ENCODE measurements at regions not wholly inside any gene's neighbourhood (a gene's known extent, or its start where the extent isn't known, plus 50 kb on each side); places are given as distances from the start of the nearest gene placed in this dataset.
"Not testable (repeated sequence)": the region's sequence is repeated elsewhere in the genome, so short reads cannot be mapped to it uniquely, and the experiment has no call there.

DNA sequence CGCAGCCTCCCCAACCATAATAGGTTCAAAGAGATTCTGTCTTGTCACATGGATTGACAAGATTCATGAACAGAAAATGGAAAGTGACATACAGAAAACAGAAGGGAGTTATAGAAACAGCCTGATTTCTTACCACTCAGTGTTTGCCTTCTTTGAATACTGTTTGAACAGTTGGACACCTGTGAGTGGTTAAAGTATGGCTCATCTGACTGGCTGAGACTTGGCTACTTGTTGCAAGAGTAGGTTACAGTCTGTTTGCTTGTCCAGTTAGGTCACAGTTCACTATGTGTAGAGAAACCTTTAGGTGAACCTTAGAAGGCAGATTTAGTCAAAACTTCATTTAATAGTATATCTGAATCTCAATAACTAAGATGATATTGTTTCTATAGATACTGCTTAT is 1003.9 kb upstream of the EPHA6 start:
- H3K36me3 ChIP-seq (ENCODE audit: control insufficient read depth, insufficient read depth, low read length), result no peaks in the 10 kb centered on the region

GRCh38 chr3:95813244-95813643 is 1001.1 kb upstream of the EPHA6 start:
- no peak overlapping the region for H3K27ac ChIP-seq (ENCODE audit: low read length)
- H3K4me1 ChIP-seq (ENCODE audit: control insufficient read depth, insufficient read depth, low read length), result no peaks in the 10 kb centered on the region
- DNase-seq, result no peak
- no peaks in the 10 kb centered on the region for H3K9me3 ChIP-seq (replicated peaks; ENCODE audit: control insufficient read depth, low read depth, low read length)
- H3K27me3 ChIP-seq (ENCODE audit: control insufficient read depth, insufficient read depth, low read length), result no peaks in the 10 kb centered on the region
- WGBS (ENCODE audit: insufficient coverage), result 100% methylated on average over 1 of the region's 2 CpGs
- H3K36me3 ChIP-seq (ENCODE audit: control insufficient read depth, insufficient read depth, low read length), result no peaks in the 10 kb centered on the region
- H3K4me3 ChIP-seq (ENCODE audit: low read length), result no peak overlapping the region

More for the DNA sequence above, 1003.9 kb upstream of the EPHA6 start:
- Histone ChIP-seq H3K27me3 (ENCODE audit: control insufficient read depth, insufficient read depth, low read length) (no peaks in the 10 kb centered on the region), H3K4me3 (ENCODE audit: low read length) (no peak overlapping the region), H3K9me3 (replicated peaks; ENCODE audit: control insufficient read depth, low read depth, low read length) (no peaks in the 10 kb centered on the region), H3K4me1 (ENCODE audit: control insufficient read depth, insufficient read depth, low read length) (no peaks in the 10 kb centered on the region), H3K27ac (ENCODE audit: low read length) (no peak overlapping the region)
- WGBS (ENCODE audit: insufficient coverage), result no CpG with 5 or more reads among the region's 1 CpG
- no peak for DNase-seq

DNA sequence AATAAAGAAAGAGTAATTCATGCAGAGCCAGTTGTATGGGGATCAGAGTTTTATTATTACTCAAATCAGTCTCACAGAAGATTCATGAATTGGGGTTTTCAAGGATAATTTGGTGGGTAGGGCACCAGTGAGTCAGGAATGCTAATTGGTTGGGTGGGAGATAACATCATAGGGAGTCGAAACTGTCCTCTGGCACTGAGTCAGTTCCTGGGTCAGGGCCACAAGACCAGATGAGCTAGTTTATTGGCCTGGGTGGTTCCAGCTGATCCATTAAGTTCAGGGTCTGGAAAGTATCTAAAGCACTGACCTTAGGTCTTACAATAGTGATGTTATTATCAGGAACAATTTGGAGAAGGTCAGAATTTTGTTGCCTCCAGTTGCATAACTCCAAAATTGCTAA is 998.6 kb upstream of the EPHA6 start:
- Histone ChIP-seq H3K9me3 (replicated peaks; ENCODE audit: control insufficient read depth, low read depth, low read length) (no peaks in the 10 kb centered on the region), H3K27me3 (ENCODE audit: control insufficient read depth, insufficient read depth, low read length) (no peaks in the 10 kb centered on the region), H3K36me3 (ENCODE audit: control insufficient read depth, insufficient read depth, low read length) (no peaks in the 10 kb centered on the region), H3K4me1 (ENCODE audit: control insufficient read depth, insufficient read depth, low read length) (no peaks in the 10 kb centered on the region), H3K27ac (ENCODE audit: low read length) (no peak overlapping the region), H3K4me3 (ENCODE audit: low read length) (no peak overlapping the region)
- 38% methylated on average over 1 of the region's 1 CpG for WGBS (ENCODE audit: insufficient coverage)
- no peak for DNase-seq

DNA sequence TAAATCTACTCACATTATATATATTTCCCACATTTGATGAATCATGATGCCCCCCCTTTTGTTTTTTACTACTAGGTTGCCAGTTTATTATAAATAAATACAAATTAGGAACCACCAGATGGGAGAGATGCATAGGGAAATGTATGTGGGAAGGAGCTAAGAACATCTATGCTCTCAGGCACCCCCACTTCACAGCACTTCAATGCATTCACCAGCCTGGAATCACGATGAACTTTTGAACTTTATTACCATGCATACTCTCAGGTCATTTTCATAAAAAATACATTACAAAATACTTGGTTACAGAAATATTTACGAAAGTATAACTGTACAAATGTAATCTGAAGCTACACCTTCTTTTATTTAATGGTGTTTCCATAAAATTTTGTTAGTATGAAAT is 988.0 kb upstream of the EPHA6 start:
- no peaks in the 10 kb centered on the region for H3K27me3 ChIP-seq (ENCODE audit: control insufficient read depth, insufficient read depth, low read length)
- DNase-seq, result no peak
- no peaks in the 10 kb centered on the region for H3K9me3 ChIP-seq (replicated peaks; ENCODE audit: control insufficient read depth, low read depth, low read length)
- no CpG with 5 or more reads among the region's 2 CpGs for WGBS (ENCODE audit: insufficient coverage)
- no peaks in the 10 kb centered on the region for H3K4me1 ChIP-seq (ENCODE audit: control insufficient read depth, insufficient read depth, low read length)
- H3K27ac ChIP-seq (ENCODE audit: low read length), result no peak overlapping the region
- no peak overlapping the region for H3K4me3 ChIP-seq (ENCODE audit: low read length)
- H3K36me3 ChIP-seq (ENCODE audit: control insufficient read depth, insufficient read depth, low read length), result no peaks in the 10 kb centered on the region

- DNase-seq, result no peak
- Histone ChIP-seq H3K9me3 (replicated peaks; ENCODE audit: control insufficient read depth, low read depth, low read length) (peaks cover 8% of the 10 kb centered on the region), H3K4me1 (ENCODE audit: control insufficient read depth, insufficient read depth, low read length) (no peaks in the 10 kb centered on the region), H3K27me3 (ENCODE audit: control insufficient read depth, insufficient read depth, low read length) (no peaks in the 10 kb centered on the region), H3K27ac (ENCODE audit: low read length) (no peak overlapping the region), H3K36me3 (ENCODE audit: control insufficient read depth, insufficient read depth, low read length) (no peaks in the 10 kb centered on the region), H3K4me3 (ENCODE audit: low read length) (no peak overlapping the region)
These were observed 982.2 kb upstream of the EPHA6 start for GRCh38 chr3:95832146-95832545.

DNA sequence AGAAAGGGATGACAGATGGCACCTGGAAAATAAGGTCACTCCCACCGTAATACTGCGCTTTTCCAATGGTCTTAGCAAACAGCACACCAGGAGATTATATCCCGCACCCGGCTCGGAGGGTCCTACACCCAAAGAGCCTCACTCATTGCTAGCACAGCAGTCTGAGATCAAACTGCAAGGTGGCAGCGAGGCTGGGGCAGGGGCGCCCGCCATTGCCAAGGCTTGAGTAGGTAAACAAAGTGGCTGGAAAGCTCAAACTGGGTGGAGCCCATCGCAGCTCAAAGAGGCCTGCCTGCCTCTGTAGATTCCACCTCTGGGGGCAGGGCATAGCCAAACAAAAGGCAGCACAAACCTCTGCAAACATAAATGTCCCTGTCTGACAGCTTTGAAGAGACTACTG is 953.8 kb upstream of the EPHA6 start:
- not testable (repeated sequence) for DNase-seq
- 100% methylated on average over 1 of the region's 9 CpGs for WGBS (ENCODE audit: insufficient coverage)

GRCh38 chr3:95883801-95884200 is 930.6 kb upstream of the EPHA6 start:
- 100% methylated on average over 1 of the region's 1 CpG for WGBS (ENCODE audit: insufficient coverage)
- DNase-seq, result no peak
- H3K36me3 ChIP-seq (ENCODE audit: control insufficient read depth, insufficient read depth, low read length), result no peaks in the 10 kb centered on the region
- H3K27me3 ChIP-seq (ENCODE audit: control insufficient read depth, insufficient read depth, low read length), result no peaks in the 10 kb centered on the region
- no peaks in the 10 kb centered on the region for H3K9me3 ChIP-seq (replicated peaks; ENCODE audit: control insufficient read depth, low read depth, low read length)
- H3K4me1 ChIP-seq (ENCODE audit: control insufficient read depth, insufficient read depth, low read length), result no peaks in the 10 kb centered on the region
- H3K4me3 ChIP-seq (ENCODE audit: low read length), result no peak overlapping the region
- H3K27ac ChIP-seq (ENCODE audit: low read length), result no peak overlapping the region

More for the DNA sequence above, 953.8 kb upstream of the EPHA6 start:
- H3K27ac ChIP-seq (ENCODE audit: low read length); H3K4me3 ChIP-seq (ENCODE audit: low read length); H3K36me3 ChIP-seq (ENCODE audit: control insufficient read depth, insufficient read depth, low read length); H3K4me1 ChIP-seq (ENCODE audit: control insufficient read depth, insufficient read depth, low read length); H3K9me3 ChIP-seq (replicated peaks; ENCODE audit: control insufficient read depth, low read depth, low read length); H3K27me3 ChIP-seq (ENCODE audit: control insufficient read depth, insufficient read depth, low read length): not testable (repeated sequence)

DNA sequence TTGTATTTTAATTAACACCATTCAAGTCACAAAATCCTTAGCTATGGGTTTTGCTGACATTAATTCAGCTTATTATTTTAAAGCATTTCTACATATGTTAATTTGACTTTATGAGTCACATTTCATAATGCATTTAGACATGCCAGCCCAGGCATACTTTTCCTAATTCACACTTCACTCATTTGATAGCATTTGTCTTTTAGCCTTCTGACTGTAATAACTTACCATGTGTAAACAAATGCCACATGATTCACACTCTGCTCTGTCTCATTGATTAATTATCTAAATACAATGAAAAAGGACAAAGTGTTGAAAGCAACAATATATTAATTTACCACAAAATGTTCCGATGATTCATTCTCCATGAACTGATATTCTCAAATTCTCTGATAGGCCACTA is 927.8 kb upstream of the EPHA6 start:
- H3K4me1 ChIP-seq (ENCODE audit: control insufficient read depth, insufficient read depth, low read length), result no peaks in the 10 kb centered on the region
- H3K9me3 ChIP-seq (replicated peaks; ENCODE audit: control insufficient read depth, low read depth, low read length), result no peaks in the 10 kb centered on the region
- DNase-seq, result no peak
- no peaks in the 10 kb centered on the region for H3K36me3 ChIP-seq (ENCODE audit: control insufficient read depth, insufficient read depth, low read length)
- no peak overlapping the region for H3K4me3 ChIP-seq (ENCODE audit: low read length)
- no peak overlapping the region for H3K27ac ChIP-seq (ENCODE audit: low read length)
- no peaks in the 10 kb centered on the region for H3K27me3 ChIP-seq (ENCODE audit: control insufficient read depth, insufficient read depth, low read length)
- no CpG with 5 or more reads among the region's 1 CpG for WGBS (ENCODE audit: insufficient coverage)

DNA sequence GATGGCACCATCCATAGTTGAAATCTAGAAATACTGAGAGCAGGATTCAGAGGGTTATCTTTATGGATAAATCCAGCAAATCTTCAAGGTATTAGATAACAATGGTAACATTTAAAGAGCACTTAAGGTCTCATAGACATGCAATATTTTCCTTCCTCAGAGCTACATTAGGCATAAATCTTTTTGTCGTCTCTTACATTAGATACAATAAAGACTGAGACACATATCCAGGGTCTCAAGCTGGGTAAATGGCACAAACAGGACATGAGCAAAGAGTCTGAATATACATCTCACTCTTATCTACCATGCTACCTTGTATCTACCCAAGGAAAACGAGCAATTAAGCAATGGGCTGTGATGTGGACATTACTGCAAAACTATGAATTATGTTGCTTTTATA is 927.3 kb upstream of the EPHA6 start:
- no peak for DNase-seq
- H3K27ac ChIP-seq (ENCODE audit: low read length), result no peak overlapping the region
- H3K4me1 ChIP-seq (ENCODE audit: control insufficient read depth, insufficient read depth, low read length), result no peaks in the 10 kb centered on the region
- no peak overlapping the region for H3K4me3 ChIP-seq (ENCODE audit: low read length)
- no peaks in the 10 kb centered on the region for H3K27me3 ChIP-seq (ENCODE audit: control insufficient read depth, insufficient read depth, low read length)
- no peaks in the 10 kb centered on the region for H3K36me3 ChIP-seq (ENCODE audit: control insufficient read depth, insufficient read depth, low read length)
- WGBS (ENCODE audit: insufficient coverage), result 100% methylated on average over 1 of the region's 2 CpGs
- no peaks in the 10 kb centered on the region for H3K9me3 ChIP-seq (replicated peaks; ENCODE audit: control insufficient read depth, low read depth, low read length)

DNA sequence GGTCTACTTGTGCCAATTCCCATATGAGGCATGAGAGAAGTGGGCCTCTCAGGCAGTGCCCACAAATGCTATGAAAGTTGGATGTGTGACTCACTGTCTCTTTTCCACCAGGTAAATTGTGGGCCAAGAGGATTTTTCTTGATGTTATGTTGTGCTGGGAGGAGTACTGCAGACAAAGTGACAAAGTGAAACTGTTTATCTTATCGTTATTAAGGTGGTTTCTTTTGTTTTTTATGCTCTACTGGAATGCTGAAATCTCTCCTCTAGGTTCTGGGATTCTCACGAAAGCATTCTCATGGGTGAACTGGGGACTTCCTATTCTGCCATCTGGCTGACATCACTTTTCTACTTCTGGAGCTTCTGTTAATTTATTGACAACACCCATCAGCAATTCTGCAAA is 919.6 kb upstream of the EPHA6 start:
- Histone ChIP-seq H3K36me3 (ENCODE audit: control insufficient read depth, insufficient read depth, low read length) (no peaks in the 10 kb centered on the region), H3K27ac (ENCODE audit: low read length) (no peak overlapping the region), H3K4me1 (ENCODE audit: control insufficient read depth, insufficient read depth, low read length) (no peaks in the 10 kb centered on the region), H3K9me3 (replicated peaks; ENCODE audit: control insufficient read depth, low read depth, low read length) (peaks cover 9% of the 10 kb centered on the region), H3K4me3 (ENCODE audit: low read length) (no peak overlapping the region), H3K27me3 (ENCODE audit: control insufficient read depth, insufficient read depth, low read length) (no peaks in the 10 kb centered on the region)
- WGBS (ENCODE audit: insufficient coverage), result 60% methylated on average over 1 of the region's 2 CpGs
- DNase-seq, result no peak

GRCh38 chr3:95899494-95899893 is 914.9 kb upstream of the EPHA6 start:
- Histone ChIP-seq H3K9me3 (replicated peaks; ENCODE audit: control insufficient read depth, low read depth, low read length) (peaks cover 4% of the 10 kb centered on the region), H3K27ac (ENCODE audit: low read length) (no peak overlapping the region), H3K4me3 (ENCODE audit: low read length) (no peak overlapping the region), H3K27me3 (ENCODE audit: control insufficient read depth, insufficient read depth, low read length) (no peaks in the 10 kb centered on the region), H3K4me1 (ENCODE audit: control insufficient read depth, insufficient read depth, low read length) (no peaks in the 10 kb centered on the region), H3K36me3 (ENCODE audit: control insufficient read depth, insufficient read depth, low read length) (no peaks in the 10 kb centered on the region)
- no peak for DNase-seq
- WGBS (ENCODE audit: insufficient coverage), result 80% methylated on average over 1 of the region's 2 CpGs

Measured in muscle of leg (tissue), 3 donors.